ENCODE measurements at regions not wholly inside any gene's neighbourhood (a gene's known extent, or its start where the extent isn't known, plus 50 kb on each side); places are given as distances from the start of the nearest gene placed in this dataset.

GRCh38 chr6:74289884-74290283, 593.9 kb downstream of the CD109 start:
- H3F3A ChIP-seq (ENCODE audit: insufficient read depth, low read length, poor library complexity, severe bottlenecking): no peaks in the 10 kb centered on the region
- H3K27me3 ChIP-seq (ENCODE audit: insufficient read depth, low read depth, low read length): no peaks in the 10 kb centered on the region
- no peak overlapping the region for H2AFZ ChIP-seq (ENCODE audit: low read depth, low read length)
- no peaks in the 10 kb centered on the region for H3K9me3 ChIP-seq (ENCODE audit: low read length)
- no peak overlapping the region for H3K4me3 ChIP-seq (ENCODE audit: low read length)
- no peaks in the 10 kb centered on the region for H3K79me2 ChIP-seq (replicated peaks; ENCODE audit: insufficient read depth, low read length)
- no peak overlapping the region for H3K9ac ChIP-seq (ENCODE audit: low read length)
- H3K4me2 ChIP-seq (ENCODE audit: low read length): no peak overlapping the region
- H4K20me1 ChIP-seq (ENCODE audit: insufficient read depth): no peaks in the 10 kb centered on the region
- H3K36me3 ChIP-seq (ENCODE audit: insufficient read depth, low read length): no peaks in the 10 kb centered on the region
- H3K9me2 ChIP-seq (ENCODE audit: insufficient read depth, low read length): no peaks in the 10 kb centered on the region
- H3K27ac ChIP-seq (ENCODE audit: low read length): no peak overlapping the region
- TF ChIP-seq CTCF (IDR thresholded peaks at IDR 0.05; ENCODE audit: poor library complexity, severe bottlenecking) (no peak), POLR2AphosphoS5 (IDR thresholded peaks at IDR 0.05) (no peak), EP300 (conservative IDR thresholded peaks at IDR 0.05; ENCODE audit: poor library complexity, severe bottlenecking) (no peak), MXI1 (conservative IDR thresholded peaks at IDR 0.05; ENCODE audit: poor library complexity, severe bottlenecking) (no peak), SMC3 (conservative IDR thresholded peaks at IDR 0.05; ENCODE audit: poor library complexity) (no peak), EZH2 (IDR thresholded peaks at IDR 0.05; ENCODE audit: borderline replicate concordance, insufficient read depth, low read length, poor library complexity, severe bottlenecking) (no peak), RAD21 (conservative IDR thresholded peaks at IDR 0.05) (no peak), TAF1 (IDR thresholded peaks at IDR 0.05; ENCODE audit: low read depth) (no peak)
- TF ChIP-seq, protein P1, sequence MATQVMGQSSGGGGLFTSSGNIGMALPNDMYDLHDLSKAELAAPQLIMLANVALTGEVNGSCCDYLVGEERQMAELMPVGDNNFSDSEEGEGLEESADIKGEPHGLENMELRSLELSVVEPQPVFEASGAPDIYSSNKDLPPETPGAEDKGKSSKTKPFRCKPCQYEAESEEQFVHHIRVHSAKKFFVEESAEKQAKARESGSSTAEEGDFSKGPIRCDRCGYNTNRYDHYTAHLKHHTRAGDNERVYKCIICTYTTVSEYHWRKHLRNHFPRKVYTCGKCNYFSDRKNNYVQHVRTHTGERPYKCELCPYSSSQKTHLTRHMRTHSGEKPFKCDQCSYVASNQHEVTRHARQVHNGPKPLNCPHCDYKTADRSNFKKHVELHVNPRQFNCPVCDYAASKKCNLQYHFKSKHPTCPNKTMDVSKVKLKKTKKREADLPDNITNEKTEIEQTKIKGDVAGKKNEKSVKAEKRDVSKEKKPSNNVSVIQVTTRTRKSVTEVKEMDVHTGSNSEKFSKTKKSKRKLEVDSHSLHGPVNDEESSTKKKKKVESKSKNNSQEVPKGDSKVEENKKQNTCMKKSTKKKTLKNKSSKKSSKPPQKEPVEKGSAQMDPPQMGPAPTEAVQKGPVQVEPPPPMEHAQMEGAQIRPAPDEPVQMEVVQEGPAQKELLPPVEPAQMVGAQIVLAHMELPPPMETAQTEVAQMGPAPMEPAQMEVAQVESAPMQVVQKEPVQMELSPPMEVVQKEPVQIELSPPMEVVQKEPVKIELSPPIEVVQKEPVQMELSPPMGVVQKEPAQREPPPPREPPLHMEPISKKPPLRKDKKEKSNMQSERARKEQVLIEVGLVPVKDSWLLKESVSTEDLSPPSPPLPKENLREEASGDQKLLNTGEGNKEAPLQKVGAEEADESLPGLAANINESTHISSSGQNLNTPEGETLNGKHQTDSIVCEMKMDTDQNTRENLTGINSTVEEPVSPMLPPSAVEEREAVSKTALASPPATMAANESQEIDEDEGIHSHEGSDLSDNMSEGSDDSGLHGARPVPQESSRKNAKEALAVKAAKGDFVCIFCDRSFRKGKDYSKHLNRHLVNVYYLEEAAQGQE (IDR thresholded peaks at IDR 0.05; ENCODE audit: borderline replicate concordance): no peak

GRCh38 chr6:74287932-74288331, 591.9 kb downstream of the CD109 start:
- H3K9me3 ChIP-seq (ENCODE audit: low read length): no peaks in the 10 kb centered on the region
- H3K36me3 ChIP-seq (ENCODE audit: insufficient read depth, low read length): no peaks in the 10 kb centered on the region
- no peak overlapping the region for H3K4me2 ChIP-seq (ENCODE audit: low read length)
- no peaks in the 10 kb centered on the region for H4K20me1 ChIP-seq (ENCODE audit: insufficient read depth)
- no peaks in the 10 kb centered on the region for H3K9me2 ChIP-seq (ENCODE audit: insufficient read depth, low read length)
- H3K4me3 ChIP-seq (ENCODE audit: low read length): no peak overlapping the region
- TF ChIP-seq, protein P1 (IDR thresholded peaks at IDR 0.05; ENCODE audit: borderline replicate concordance): no peak
- TF ChIP-seq EZH2 (IDR thresholded peaks at IDR 0.05; ENCODE audit: borderline replicate concordance, insufficient read depth, low read length, poor library complexity, severe bottlenecking): no peak
- no peak for TF ChIP-seq TAF1 (IDR thresholded peaks at IDR 0.05; ENCODE audit: low read depth)
- TF ChIP-seq CTCF (IDR thresholded peaks at IDR 0.05; ENCODE audit: poor library complexity, severe bottlenecking): no peak
- no peak for TF ChIP-seq RAD21 (conservative IDR thresholded peaks at IDR 0.05)
- no peak for TF ChIP-seq SMC3 (conservative IDR thresholded peaks at IDR 0.05; ENCODE audit: poor library complexity)
- TF ChIP-seq EP300 (conservative IDR thresholded peaks at IDR 0.05; ENCODE audit: poor library complexity, severe bottlenecking): no peak
- TF ChIP-seq MXI1 (conservative IDR thresholded peaks at IDR 0.05; ENCODE audit: poor library complexity, severe bottlenecking): no peak
- TF ChIP-seq POLR2AphosphoS5 (IDR thresholded peaks at IDR 0.05): no peak
- no peaks in the 10 kb centered on the region for H3K27me3 ChIP-seq (ENCODE audit: insufficient read depth, low read depth, low read length)
- no peak overlapping the region for H2AFZ ChIP-seq (ENCODE audit: low read depth, low read length)
- no peaks in the 10 kb centered on the region for H3K79me2 ChIP-seq (replicated peaks; ENCODE audit: insufficient read depth, low read length)
- no peak overlapping the region for H3K27ac ChIP-seq (ENCODE audit: low read length)
- no peaks in the 10 kb centered on the region for H3F3A ChIP-seq (ENCODE audit: insufficient read depth, low read length, poor library complexity, severe bottlenecking)
- H3K9ac ChIP-seq (ENCODE audit: low read length): no peak overlapping the region

All from neural cell (in vitro differentiated cells).